GM12874 (cell line): ENCODE measurements at regions not wholly inside any gene's neighbourhood (a gene's known extent, or its start where the extent isn't known, plus 50 kb on each side); places are given as distances from the start of the nearest gene placed in this dataset.

Experiments
- TF ChIP-seq, protein P1 (sequence below): IDR thresholded peaks from 2 replicates; pipeline ENCODE4 v1.5.1; 2011; ENCODE audit warnings: low read depth, mild to moderate bottlenecking, control low read depth, low read length, moderate library complexity; ENCODE audit not compliant: insufficient read depth

DNA sequence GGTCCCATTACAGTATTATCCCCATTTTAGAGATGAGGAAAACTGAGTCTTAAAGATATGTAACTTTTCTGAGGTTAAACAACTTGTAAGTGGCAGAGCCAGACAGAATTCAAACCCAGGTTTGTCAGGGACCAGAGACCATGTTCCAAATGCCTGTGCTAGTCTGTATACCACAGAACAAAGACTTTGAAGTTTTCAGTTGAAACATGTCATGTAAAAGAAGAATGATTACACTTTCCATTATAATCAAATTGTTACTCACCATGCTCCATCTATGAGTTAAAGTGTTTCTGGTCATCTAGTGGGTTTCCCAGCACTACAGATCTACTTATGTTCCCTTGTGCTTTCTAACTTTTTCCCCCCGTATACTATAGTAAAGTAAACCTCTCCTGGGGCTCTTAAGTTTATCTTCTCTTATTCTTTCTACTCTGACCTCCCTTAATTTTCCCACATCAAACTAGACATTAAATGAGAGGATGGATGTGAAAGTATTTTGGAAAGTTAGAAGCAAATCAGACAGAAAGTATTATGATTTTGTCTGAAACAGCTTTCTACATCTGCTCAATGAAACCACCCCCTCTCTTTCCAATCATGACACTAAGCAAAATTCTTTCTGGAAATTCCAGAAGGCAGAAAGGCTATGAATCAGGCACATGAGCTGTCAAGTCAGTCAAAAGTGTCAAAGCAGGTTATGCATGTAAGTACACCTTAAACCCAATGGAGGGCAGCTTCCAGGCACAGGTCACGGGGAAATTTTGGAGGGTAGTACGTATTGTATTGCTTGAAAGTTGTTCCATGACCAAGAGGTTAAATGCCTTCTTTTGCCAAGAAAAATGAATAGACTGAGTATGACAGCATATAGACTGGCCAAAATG lies 132.7 kb upstream of the MAP3K7 start:
- TF ChIP-seq, protein P1, sequence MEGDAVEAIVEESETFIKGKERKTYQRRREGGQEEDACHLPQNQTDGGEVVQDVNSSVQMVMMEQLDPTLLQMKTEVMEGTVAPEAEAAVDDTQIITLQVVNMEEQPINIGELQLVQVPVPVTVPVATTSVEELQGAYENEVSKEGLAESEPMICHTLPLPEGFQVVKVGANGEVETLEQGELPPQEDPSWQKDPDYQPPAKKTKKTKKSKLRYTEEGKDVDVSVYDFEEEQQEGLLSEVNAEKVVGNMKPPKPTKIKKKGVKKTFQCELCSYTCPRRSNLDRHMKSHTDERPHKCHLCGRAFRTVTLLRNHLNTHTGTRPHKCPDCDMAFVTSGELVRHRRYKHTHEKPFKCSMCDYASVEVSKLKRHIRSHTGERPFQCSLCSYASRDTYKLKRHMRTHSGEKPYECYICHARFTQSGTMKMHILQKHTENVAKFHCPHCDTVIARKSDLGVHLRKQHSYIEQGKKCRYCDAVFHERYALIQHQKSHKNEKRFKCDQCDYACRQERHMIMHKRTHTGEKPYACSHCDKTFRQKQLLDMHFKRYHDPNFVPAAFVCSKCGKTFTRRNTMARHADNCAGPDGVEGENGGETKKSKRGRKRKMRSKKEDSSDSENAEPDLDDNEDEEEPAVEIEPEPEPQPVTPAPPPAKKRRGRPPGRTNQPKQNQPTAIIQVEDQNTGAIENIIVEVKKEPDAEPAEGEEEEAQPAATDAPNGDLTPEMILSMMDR: no peak

DNA sequence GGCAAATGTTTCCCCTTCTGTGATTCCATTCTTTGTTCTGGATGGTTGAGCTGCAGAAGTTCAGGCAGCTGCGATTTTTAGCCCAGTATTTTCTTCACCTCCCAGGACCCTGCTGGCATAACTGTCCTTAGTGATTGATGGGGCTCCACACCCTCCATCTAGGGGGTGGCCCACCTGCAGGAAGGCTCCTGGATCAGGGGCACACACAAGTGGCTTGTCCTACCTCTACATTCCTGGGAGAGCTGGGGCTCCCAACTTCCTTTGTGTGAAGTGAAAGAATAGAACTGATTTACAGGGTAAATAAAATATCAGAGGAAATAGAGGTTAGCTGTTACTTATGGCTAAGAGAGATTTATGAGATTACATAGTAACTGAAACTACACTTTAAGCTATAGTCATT lies 129.5 kb upstream of the MAP3K7 start:
- TF ChIP-seq, protein P1: no peak

DNA sequence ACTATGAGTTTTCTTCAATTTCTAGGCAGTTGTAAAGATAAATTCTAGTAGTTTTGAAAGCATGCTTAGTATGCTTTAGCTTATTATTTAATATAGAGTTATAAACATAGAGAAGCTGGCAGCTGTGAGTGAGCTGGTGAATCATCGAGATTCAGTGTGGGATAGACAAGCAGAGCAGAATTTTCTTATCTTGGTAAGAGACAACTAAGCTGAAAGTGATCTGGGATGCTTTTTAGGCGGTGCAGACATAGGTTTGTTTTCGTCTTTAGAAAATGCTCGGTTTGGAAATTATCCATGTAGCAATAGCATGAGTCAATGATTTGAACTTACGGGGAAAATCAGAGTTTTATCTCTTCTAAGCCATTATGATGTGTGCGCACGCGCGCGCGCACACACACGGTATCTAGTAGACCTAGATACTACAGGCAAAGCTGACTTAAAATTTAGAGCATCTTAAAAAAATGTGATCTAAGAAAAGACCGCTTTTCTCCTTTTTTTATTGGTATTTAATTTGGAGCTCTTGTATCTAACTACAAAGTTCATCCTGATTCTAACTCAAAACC lies 128.3 kb upstream of the MAP3K7 start:
- TF ChIP-seq, protein P1: no peak

DNA sequence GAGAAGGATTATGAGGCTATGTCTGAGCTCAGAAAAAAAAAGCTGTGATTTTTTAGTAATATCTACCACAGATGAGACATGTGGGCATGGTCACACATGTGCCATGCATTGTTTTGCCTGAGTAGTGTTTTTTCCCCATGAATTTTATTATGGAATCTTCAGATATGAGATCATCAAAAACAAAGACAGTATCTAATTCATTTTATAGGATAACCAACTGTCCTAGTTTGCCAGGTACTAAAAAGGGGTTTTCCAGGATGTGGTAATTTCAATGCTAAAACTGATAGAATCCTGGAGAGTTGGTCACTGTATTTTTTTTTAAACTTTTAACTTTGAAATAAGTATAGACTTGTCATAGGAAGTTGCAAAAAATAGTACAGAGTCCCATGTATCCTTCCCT lies 127.4 kb upstream of the MAP3K7 start:
- TF ChIP-seq, protein P1: no peak

DNA sequence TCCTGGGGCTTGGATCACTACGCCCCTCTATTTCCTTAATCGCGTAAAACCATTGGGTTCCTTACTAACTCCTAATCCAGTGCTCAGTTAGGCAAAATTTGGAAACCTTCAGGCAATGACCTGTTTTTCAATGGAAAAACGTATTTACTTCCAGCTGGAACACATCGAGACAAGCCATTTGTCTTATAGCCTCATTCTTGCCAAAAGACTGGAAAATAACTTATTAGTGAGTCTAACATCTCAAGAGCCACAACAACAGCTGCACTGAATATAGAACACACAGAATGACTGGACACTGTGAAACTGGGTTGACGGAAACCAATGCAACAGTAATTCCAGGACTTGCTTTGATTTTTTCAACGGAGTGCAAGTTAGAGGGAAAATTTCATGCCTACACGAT lies 125.2 kb upstream of the MAP3K7 start:
- TF ChIP-seq, protein P1: no peak

DNA sequence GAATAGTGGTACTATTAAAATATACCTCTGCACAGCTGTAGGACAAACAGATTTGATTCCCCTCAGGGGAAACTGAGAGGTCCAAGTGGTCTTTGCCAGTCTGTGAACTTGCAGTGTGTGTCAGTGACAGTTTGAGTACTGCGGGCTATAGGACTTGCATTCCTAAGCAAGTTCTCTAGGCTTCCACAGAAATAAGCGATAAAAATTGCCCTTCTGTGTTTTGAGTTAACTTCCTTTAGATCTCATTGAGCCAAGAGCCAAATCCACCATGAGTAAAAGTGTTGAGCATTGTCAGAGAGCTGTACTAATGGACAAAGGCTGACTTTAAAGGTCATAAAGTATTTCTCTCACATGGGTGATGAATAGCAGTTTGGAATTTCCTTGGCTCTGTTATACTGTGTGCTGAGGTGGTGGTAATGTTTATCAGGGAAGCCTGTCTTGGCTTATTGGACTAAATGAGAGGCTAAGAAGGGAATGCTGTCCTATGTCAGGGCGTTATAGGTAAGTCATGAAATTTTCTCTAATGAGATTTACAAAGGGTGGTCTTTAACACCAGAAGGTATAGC lies 122.6 kb upstream of the MAP3K7 start:
- TF ChIP-seq, protein P1: no peak

DNA sequence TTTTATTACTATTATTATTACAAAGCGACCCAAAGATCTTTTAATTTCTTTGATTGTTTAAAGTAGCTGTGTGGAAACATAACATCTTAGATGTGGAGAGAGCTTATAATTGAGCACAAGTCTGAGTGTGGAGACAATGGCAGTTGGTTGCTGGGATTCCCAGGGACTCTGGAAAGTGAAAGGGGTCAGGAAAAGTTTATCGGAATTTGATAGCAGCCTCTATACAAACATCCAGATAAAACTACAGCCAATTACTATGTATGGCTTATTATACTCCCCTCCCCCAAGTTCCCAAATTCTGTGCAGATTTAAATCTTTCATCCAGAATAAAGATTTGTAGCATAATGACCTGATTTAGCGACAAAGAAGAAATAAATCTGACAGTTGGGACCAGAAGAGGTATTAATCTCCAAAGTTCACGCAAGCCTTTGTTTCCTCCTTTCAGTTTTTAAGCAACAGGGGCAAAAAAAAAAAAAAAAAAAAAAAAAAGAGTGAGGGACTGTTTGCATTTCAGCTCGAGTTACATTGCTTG lies 121.4 kb upstream of the MAP3K7 start:
- TF ChIP-seq, protein P1: no peak
